Left lung (tissue), 4 donors: ENCODE measurements at regions not wholly inside any gene's neighbourhood (a gene's known extent, or its start where the extent isn't known, plus 50 kb on each side); places are given as distances from the start of the nearest gene placed in this dataset.
A peak's percentile ranks its signal among the peaks of the same experiment; 100 is the strongest.
"Not testable (repeated sequence)": the region's sequence is repeated elsewhere in the genome, so short reads cannot be mapped to it uniquely, and the experiment has no call there.

Source experiments
- ATAC-seq: fragments of 200-7000 bp; cut with Tn5 transposase; one replicate; pipeline ENCODE4 v1.9.1; 2020; ENCODE audit warnings: moderate library complexity
- DNase-seq, 4 donors: peaks; one replicate each; pipeline ENCODE4 v3.0.0-alpha.2; 2013 to 2020
- H3K27ac ChIP-seq, 2 donors: fragments of 200-600 bp; sonication (generic) in 1 of 2; one replicate each; pipeline versions ENCODE4 v1.5.0 to v1.8.0; 2020 to 2021
- H3K27me3 ChIP-seq, 2 donors: fragments of 200-600 bp; sonication (generic) in 1 of 2; one replicate each; pipeline versions ENCODE4 v1.5.0 to v1.8.0; 2020 to 2021
- H3K36me3 ChIP-seq, 2 donors: fragments of 200-600 bp; sonication (generic) in 1 of 2; one replicate each; pipeline versions ENCODE4 v1.5.0 to v1.8.0; 2020 to 2021
- H3K4me1 ChIP-seq, 2 donors: fragments of 200-600 bp; one replicate each; pipeline ENCODE4 v1.8.0; 2021
- H3K4me3 ChIP-seq, 2 donors: fragments of 200-600 bp; sonication (generic) in 1 of 2; one replicate each; pipeline versions ENCODE4 v1.5.0 to v1.8.0; 2020 to 2021; ENCODE audit warnings: mild to moderate bottlenecking in 1 of 2
- H3K9me3 ChIP-seq, 2 donors: fragments of 200-600 bp; sonication (generic) in 1 of 2; one replicate each; pipeline versions ENCODE4 v1.5.0 to v1.8.0; 2020 to 2021
- intact Hi-C, 2 donors: fragments of 100-400 bp; cut with DNase I; formaldehyde crosslinking; loops; one replicate each; pipeline versions ENCODE4 v1.11.2 to v1.14.2; 2022
- TF ChIP-seq, protein P1 (sequence below), 2 donors: fragments of 200-600 bp; sonication (generic) in 1 of 2; IDR thresholded peaks; one replicate each; pipeline versions ENCODE4 v1.5.0 to v1.8.0; 2021; ENCODE audit warnings: antibody characterized with exemption in 2 of 2
- donor health status: DM: no; HTN: yes; CAD: no.
- donor health status: DM: no; HTN: no; CAD: no.

DNA sequence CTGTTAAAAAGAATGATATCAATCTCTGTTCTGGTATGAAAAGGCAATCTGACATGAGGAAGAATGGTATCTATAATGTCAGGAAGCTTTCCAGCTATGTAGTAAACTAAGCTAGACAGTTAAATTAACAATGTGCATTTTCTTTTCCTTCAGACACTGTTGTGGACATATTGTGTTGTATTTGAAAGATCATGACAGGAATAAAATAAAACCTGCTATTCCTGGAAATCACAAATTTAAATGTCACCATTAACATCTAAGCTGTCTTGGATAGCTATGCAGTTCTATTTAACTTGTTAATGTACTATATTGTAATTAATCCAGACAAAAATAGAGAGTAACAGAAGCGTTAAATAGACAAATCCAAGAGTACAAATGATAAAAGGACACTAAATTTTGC is 297.4 kb upstream of the LUZP2 start:
- Histone ChIP-seq H3K4me3 (no peak overlapping the region), H3K9me3 (no peaks in the 10 kb centered on the region), H3K27ac (no peak overlapping the region), H3K36me3 (no peaks in the 10 kb centered on the region), H3K27me3 (no peaks in the 10 kb centered on the region), H3K4me1 (no peaks in the 10 kb centered on the region)
- ATAC-seq: no peak
- intact Hi-C loops: no loop called here
- TF ChIP-seq, protein P1, sequence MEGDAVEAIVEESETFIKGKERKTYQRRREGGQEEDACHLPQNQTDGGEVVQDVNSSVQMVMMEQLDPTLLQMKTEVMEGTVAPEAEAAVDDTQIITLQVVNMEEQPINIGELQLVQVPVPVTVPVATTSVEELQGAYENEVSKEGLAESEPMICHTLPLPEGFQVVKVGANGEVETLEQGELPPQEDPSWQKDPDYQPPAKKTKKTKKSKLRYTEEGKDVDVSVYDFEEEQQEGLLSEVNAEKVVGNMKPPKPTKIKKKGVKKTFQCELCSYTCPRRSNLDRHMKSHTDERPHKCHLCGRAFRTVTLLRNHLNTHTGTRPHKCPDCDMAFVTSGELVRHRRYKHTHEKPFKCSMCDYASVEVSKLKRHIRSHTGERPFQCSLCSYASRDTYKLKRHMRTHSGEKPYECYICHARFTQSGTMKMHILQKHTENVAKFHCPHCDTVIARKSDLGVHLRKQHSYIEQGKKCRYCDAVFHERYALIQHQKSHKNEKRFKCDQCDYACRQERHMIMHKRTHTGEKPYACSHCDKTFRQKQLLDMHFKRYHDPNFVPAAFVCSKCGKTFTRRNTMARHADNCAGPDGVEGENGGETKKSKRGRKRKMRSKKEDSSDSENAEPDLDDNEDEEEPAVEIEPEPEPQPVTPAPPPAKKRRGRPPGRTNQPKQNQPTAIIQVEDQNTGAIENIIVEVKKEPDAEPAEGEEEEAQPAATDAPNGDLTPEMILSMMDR (IDR thresholded peaks at IDR 0.05): no peak
- DNase-seq: no peak

DNA sequence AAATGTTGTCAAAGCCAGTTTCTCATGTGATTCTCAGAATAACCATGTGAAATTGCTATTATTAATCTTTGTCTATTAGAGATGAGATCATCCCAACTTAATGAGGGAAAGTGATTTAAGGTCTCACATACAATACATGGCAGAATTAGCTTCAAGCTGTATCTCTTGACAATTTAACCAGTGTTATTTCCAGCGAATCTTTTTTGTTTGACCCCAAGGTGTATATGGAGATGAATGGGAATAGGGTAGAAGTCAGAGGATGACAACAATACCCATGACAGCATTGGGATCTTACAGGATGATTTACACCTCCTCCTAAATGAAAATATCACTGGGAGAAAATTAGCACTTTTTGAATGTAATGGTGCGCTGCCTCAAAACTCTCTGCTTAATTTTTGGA is 290.8 kb upstream of the LUZP2 start:
- DNase-seq: no peak
- ATAC-seq: no peak
- intact Hi-C loops: no loop called here
- Histone ChIP-seq H3K27ac (no peak overlapping the region), H3K9me3 (no peaks in the 10 kb centered on the region), H3K27me3 (no peaks in the 10 kb centered on the region), H3K4me1 (no peaks in the 10 kb centered on the region), H3K36me3 (no peaks in the 10 kb centered on the region), H3K4me3 (no peak overlapping the region)
- TF ChIP-seq, protein P1 (IDR thresholded peaks at IDR 0.05): no peak

DNA sequence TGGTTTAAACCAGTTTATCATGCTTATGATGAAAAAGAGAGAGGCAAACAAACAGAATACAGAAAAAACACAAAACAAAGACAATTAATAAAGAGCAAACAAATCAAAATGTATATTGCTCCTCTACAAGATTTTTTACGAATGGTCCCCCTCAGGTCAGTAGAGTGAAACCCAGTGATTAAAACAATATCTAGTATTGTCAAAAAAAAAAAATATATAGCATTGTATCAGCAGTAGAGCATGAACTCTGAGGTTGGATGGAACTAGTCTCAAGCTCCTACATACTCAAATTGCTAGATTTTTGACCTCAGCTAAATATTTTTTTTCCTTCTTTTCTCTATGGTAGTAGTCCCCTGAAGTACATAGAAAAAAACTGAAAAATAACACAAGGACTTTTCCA is 290.3 kb upstream of the LUZP2 start:
- intact Hi-C loops: no loop called here

DNA sequence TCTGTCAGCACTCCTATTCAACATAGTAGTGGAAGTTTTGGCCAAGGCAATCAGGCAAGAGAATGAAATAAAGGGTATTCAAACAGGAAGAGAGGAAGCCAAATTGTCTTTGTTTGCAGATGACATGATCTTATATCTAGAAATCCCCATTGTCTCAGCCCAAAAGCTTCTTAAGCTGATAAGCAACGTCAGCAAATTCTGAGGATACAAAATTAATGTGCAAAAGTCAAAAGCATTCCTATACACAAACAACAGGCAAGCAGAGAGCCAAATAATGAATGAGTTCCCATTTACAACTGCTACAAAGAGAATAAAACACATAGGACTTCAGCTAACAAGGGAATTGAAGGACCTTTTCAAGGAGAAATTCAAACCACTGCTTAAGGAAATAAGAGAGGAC is 280.4 kb upstream of the LUZP2 start:
- no peak overlapping the region for H3K27ac ChIP-seq
- H3K4me1 ChIP-seq: no peaks in the 10 kb centered on the region
- ATAC-seq (no peak), DNase-seq (no peak)
- no peak overlapping the region for H3K4me3 ChIP-seq
- no peaks in the 10 kb centered on the region for H3K36me3 ChIP-seq
- TF ChIP-seq, protein P1 (IDR thresholded peaks at IDR 0.05): no peak
- no peaks in the 10 kb centered on the region for H3K27me3 ChIP-seq
- intact Hi-C loops: no loop called here
- peaks cover 0 to 9% of the 10 kb centered on the region in 2 donors for H3K9me3 ChIP-seq

More for the DNA sequence above, 290.3 kb upstream of the LUZP2 start:
- no peak for ATAC-seq
- H3K4me3 ChIP-seq: no peak overlapping the region
- DNase-seq: no peak
- H3K4me1 ChIP-seq: no peaks in the 10 kb centered on the region
- TF ChIP-seq, protein P1 (IDR thresholded peaks at IDR 0.05): no peak
- no peaks in the 10 kb centered on the region for H3K36me3 ChIP-seq
- no peak overlapping the region for H3K27ac ChIP-seq
- H3K27me3 ChIP-seq: no peaks in the 10 kb centered on the region
- H3K9me3 ChIP-seq: no peaks in the 10 kb centered on the region

DNA sequence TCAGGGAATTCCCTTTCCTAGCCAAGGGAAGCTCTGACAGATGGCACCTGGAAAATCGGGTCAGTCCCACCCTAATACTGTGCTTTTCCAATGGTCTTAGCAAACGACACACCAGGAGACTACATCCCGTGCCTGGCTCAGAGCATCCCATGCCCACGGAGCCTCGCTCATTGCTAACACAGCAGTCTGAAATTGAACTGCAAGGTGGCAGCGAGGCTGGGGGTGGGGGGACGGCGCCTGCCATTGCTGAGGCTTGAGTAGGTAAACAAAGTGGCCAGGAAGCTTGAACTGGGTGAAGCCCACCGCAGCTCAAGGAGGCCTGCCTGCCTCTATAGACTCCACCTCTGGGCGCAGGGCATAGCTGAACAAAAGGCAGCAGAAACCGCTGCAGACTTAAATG is 279.5 kb upstream of the LUZP2 start:
- H3K27ac ChIP-seq, H3K27me3 ChIP-seq, ATAC-seq, H3K9me3 ChIP-seq, H3K4me3 ChIP-seq, intact Hi-C loops, H3K4me1 ChIP-seq, H3K36me3 ChIP-seq: not testable (repeated sequence)
- peak in 1 of 4 donors; percentile 65 for DNase-seq

DNA sequence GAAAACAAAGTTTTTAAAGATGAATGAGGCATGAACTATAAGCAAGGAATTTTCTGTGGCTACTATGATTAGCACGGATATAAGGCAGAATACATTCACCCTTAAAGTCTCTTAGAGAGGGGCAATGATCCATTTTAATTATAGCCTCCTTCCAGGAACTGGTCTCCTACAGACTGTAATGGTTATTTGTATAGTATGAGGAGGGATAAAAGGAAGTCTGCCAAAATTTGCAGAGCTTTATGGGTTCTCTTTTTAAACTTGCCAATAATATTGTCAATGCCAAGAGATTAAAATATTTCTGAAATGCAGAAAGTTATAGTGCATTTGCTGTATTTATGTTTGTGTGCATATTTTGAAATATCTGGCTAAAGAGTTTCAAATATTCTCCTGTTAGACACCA is 271.4 kb upstream of the LUZP2 start:
- Histone ChIP-seq H3K36me3 (no peaks in the 10 kb centered on the region), H3K27ac (no peak overlapping the region), H3K4me1 (no peaks in the 10 kb centered on the region), H3K4me3 (no peak overlapping the region), H3K9me3 (no peaks in the 10 kb centered on the region), H3K27me3 (no peaks in the 10 kb centered on the region)
- intact Hi-C loops: no loop called here
- DNase-seq (peak in 2 of 4 donors; percentile 11 to 13), ATAC-seq (no peak)
- TF ChIP-seq, protein P1 (IDR thresholded peaks at IDR 0.05): no peak
